HFF-Myc (cell line): ENCODE measurements at regions not wholly inside any gene's neighbourhood (a gene's known extent, or its start where the extent isn't known, plus 50 kb on each side); places are given as distances from the start of the nearest gene placed in this dataset.

Experiments used
- DNase-seq: peaks from one replicate; pipeline ENCODE4 v3.0.0-alpha.2; 2011; ENCODE audit warnings: low read depth; ENCODE audit errors: extremely low read depth
- H3K4me3 ChIP-seq: replicated peaks from 2 replicates; pipeline ENCODE4 v1.5.1; 2011; ENCODE audit warnings: low read depth, mild to moderate bottlenecking, control low read depth, low read length
- TF ChIP-seq, protein P1 (sequence below): IDR thresholded peaks from 2 replicates; pipeline ENCODE4 v1.5.1; 2012; ENCODE audit warnings: mild to moderate bottlenecking, low read depth, low read length, control low read depth; ENCODE audit errors: missing control alignments

- TF ChIP-seq, protein P1, sequence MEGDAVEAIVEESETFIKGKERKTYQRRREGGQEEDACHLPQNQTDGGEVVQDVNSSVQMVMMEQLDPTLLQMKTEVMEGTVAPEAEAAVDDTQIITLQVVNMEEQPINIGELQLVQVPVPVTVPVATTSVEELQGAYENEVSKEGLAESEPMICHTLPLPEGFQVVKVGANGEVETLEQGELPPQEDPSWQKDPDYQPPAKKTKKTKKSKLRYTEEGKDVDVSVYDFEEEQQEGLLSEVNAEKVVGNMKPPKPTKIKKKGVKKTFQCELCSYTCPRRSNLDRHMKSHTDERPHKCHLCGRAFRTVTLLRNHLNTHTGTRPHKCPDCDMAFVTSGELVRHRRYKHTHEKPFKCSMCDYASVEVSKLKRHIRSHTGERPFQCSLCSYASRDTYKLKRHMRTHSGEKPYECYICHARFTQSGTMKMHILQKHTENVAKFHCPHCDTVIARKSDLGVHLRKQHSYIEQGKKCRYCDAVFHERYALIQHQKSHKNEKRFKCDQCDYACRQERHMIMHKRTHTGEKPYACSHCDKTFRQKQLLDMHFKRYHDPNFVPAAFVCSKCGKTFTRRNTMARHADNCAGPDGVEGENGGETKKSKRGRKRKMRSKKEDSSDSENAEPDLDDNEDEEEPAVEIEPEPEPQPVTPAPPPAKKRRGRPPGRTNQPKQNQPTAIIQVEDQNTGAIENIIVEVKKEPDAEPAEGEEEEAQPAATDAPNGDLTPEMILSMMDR = no peak
- no peak overlapping the region for H3K4me3 ChIP-seq
- no peak for DNase-seq
Measured at GRCh38 chr11:45341372-45341771, 55.2 kb upstream of the SYT13 start.

GRCh38 chr11:45339729-45340519 lies 53.8 kb upstream of the SYT13 start:
- H3K4me3 ChIP-seq = no peak overlapping the region
- TF ChIP-seq, protein P1 = peak; percentile 72
- peak; percentile 59 for DNase-seq

DNA sequence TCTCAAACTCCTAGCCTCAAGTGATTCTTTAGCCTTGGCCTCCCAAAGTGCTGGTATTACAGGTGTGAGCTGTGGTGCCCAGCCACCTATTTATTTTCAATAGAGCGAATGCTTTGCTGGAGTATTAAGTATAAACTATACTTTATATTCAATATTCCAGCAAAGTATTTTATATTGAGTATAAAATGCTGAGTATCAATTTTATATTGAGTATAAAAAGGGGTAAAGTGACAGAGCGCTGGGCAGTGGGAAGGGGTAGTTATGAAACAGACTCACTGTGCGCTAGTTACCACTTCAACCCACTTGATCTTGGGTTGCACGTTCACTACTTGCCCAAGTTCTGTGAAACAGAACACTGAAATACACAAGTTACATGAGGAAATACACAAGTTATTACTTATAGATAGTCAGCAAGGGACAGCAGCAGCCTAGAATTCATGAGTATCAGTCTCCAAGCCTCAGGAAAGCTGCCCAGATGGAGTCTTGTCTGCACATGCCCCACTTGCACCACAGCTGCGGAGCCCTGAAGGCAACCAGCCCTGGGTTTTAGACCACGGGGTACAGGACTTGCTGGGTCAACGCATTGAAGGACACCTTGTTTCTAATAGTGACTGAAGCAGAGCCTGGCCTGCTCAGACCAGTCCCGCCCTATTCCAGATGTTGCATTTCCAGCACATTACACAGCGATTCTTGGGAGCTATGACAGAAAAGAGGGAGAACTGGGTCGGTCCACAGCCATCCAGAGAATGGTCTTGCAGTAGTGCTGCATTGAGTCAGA lies 51.6 kb upstream of the SYT13 start:
- no peak for DNase-seq
- TF ChIP-seq, protein P1 = no peak
- H3K4me3 ChIP-seq = no peak overlapping the region

DNA sequence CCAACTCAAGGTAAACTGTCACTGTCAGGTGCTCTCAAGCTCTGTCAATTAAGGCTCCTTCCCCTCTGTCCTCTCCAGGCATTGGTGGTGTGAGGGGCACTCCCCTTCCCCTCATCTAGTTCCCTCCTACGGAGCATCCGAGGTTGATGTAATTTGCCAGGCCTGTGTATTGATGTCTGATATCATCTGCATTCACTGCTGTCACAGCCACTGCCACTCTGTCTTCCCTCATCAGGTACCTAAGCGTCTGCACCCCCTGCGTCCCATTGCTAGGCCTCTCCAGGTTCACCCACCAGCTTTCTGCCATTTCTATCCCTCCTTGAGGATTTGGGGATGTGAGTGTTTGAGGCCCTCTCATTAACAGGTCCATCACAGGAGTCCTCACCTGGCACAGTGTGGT lies 50.0 kb upstream of the SYT13 start:
- TF ChIP-seq, protein P1 = no peak
- no peak for DNase-seq
- H3K4me3 ChIP-seq = no peak overlapping the region
